ENCODE measurements at regions not wholly inside any gene's neighbourhood (a gene's known extent, or its start where the extent isn't known, plus 50 kb on each side); places are given as distances from the start of the nearest gene placed in this dataset.

DNA sequence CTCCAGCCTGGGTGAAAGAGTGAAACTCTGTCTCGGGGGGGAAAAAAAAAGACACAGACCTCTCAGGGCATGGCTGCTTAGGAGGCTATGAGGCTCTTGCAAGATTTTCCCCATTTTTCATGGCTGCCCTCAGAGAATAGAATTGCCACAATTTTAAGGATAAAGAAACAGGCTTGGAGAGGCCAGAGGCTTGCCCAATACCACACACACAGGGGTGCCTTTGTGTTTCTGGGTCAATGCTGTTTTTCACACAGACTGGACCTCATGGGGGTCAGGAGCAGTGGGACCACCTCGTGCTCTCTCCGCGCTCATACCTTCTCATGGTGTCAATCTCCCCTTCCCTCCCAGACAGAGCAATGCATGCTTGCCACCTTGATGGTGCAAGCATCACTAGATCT, 65.4 kb upstream of the ST3GAL5 start:
- Histone ChIP-seq H3K56ac (ENCODE audit: low read length) (no peak overlapping the region), H3K18ac (ENCODE audit: low read length) (no peak overlapping the region), H2BK5ac (ENCODE audit: low read length) (no peak overlapping the region), H2BK15ac (replicated peaks; ENCODE audit: low read depth) (no peak overlapping the region), H3K4me2 (ENCODE audit: low read length) (no peak overlapping the region), H3K23ac (ENCODE audit: low read length) (no peak overlapping the region), H3K4ac (ENCODE audit: low read depth, low read length) (no peak overlapping the region), H3K27ac (ENCODE audit: low read depth, low read length) (no peak overlapping the region), H3K36me3 (ENCODE audit: control insufficient read depth, insufficient read depth, low read length) (no peaks in the 10 kb centered on the region), H2BK120ac (ENCODE audit: low read depth, low read length) (no peak overlapping the region), H4K8ac (ENCODE audit: low read depth, low read length) (no peak overlapping the region), H3K27me3 (ENCODE audit: insufficient read depth, low read length, poor library complexity) (no peaks in the 10 kb centered on the region), H3K4me1 (ENCODE audit: control insufficient read depth, low read depth, low read length) (peaks cover 3% of the 10 kb centered on the region), H4K5ac (ENCODE audit: low read length) (no peak overlapping the region), H3K79me1 (ENCODE audit: low read length) (no peaks in the 10 kb centered on the region), H3K79me2 (ENCODE audit: control insufficient read depth, insufficient read depth, low read length) (no peaks in the 10 kb centered on the region), H2AK5ac (ENCODE audit: low read length) (no peak overlapping the region), H3K9ac (ENCODE audit: low read length) (no peak overlapping the region), H3K4me3 (ENCODE audit: low read length) (no peak overlapping the region)
- DNase-seq: no peak
- WGBS (ENCODE audit: extremely low coverage, insufficient coverage, low lambda C conversion rate): no CpG with 5 or more reads among the region's 4 CpGs

DNA sequence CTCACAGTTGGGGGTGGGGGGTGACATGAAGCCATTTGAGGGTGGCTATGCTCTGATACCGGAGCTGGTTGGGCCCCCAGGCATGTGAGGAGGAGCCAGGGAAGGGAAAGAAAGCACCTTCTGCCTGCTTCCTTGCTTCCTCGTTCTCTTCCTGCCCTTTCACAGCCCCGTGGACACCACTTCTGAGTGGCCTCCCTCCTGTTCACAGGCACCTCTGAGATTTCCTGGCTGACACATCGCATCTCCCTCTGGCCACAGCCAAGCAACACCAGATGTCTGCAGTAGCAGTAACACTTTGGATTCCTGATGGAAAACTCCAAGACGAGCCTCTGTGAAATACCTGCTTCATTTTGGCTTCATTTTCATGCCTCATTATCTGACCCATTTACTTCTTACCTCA, 64.7 kb upstream of the ST3GAL5 start:
- no peak overlapping the region for H3K56ac ChIP-seq (ENCODE audit: low read length)
- no peak overlapping the region for H2AK5ac ChIP-seq (ENCODE audit: low read length)
- H3K36me3 ChIP-seq (ENCODE audit: control insufficient read depth, insufficient read depth, low read length): no peaks in the 10 kb centered on the region
- H2BK15ac ChIP-seq (replicated peaks; ENCODE audit: low read depth): no peak overlapping the region
- H3K9ac ChIP-seq (ENCODE audit: low read length): no peak overlapping the region
- no peak overlapping the region for H3K4me2 ChIP-seq (ENCODE audit: low read length)
- H4K5ac ChIP-seq (ENCODE audit: low read length): no peak overlapping the region
- H3K79me2 ChIP-seq (ENCODE audit: control insufficient read depth, insufficient read depth, low read length): no peaks in the 10 kb centered on the region
- no peak overlapping the region for H4K8ac ChIP-seq (ENCODE audit: low read depth, low read length)
- WGBS (ENCODE audit: extremely low coverage, insufficient coverage, low lambda C conversion rate): no CpG with 5 or more reads among the region's 5 CpGs
- H3K4me3 ChIP-seq (ENCODE audit: low read length): no peak overlapping the region
- H3K27ac ChIP-seq (ENCODE audit: low read depth, low read length): no peak overlapping the region
- no peak overlapping the region for H3K23ac ChIP-seq (ENCODE audit: low read length)
- H3K4me1 ChIP-seq (ENCODE audit: control insufficient read depth, low read depth, low read length): peaks cover 3% of the 10 kb centered on the region
- no peak overlapping the region for H3K4ac ChIP-seq (ENCODE audit: low read depth, low read length)
- DNase-seq: no peak
- H3K27me3 ChIP-seq (ENCODE audit: insufficient read depth, low read length, poor library complexity): no peaks in the 10 kb centered on the region
- H3K79me1 ChIP-seq (ENCODE audit: low read length): no peaks in the 10 kb centered on the region
- H2BK120ac ChIP-seq (ENCODE audit: low read depth, low read length): no peak overlapping the region
- no peak overlapping the region for H2BK5ac ChIP-seq (ENCODE audit: low read length)
- no peak overlapping the region for H3K18ac ChIP-seq (ENCODE audit: low read length)

DNA sequence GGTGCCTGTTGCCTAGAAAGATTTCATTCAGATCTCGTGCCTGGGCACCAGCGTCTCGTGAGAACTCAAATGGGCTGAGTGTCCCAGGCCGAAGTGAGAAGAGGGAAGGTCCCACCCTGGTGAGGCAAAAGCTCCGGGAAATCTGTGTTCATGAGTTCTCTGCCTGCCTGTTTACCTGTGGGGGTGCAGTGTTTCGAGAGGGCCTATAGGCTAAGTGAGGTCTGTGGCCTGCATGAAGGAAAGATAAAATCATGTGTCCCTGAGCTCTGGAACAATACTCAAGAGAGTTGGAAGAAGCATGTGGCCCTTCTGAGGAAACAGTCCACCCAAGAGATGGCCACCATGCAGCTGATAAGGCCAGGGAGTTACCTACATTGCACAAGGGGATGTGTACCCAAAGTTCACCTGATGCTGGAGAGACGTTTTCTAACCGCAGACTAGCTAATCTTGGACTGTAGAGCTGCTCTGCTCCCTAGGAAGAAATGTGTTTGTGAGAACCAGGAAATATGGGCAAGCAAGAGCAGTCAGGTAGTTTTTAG, 63.5 kb upstream of the ST3GAL5 start:
- Histone ChIP-seq H3K4me2 (ENCODE audit: low read length) (no peak overlapping the region), H4K8ac (ENCODE audit: low read depth, low read length) (no peak overlapping the region), H3K4me1 (ENCODE audit: control insufficient read depth, low read depth, low read length) (peaks cover 3% of the 10 kb centered on the region), H3K36me3 (ENCODE audit: control insufficient read depth, insufficient read depth, low read length) (no peaks in the 10 kb centered on the region), H3K27ac (ENCODE audit: low read depth, low read length) (no peak overlapping the region), H3K27me3 (ENCODE audit: insufficient read depth, low read length, poor library complexity) (no peaks in the 10 kb centered on the region), H3K4me3 (ENCODE audit: low read length) (no peak overlapping the region), H2BK15ac (replicated peaks; ENCODE audit: low read depth) (no peak overlapping the region), H4K5ac (ENCODE audit: low read length) (no peak overlapping the region), H3K79me1 (ENCODE audit: low read length) (no peaks in the 10 kb centered on the region), H2BK5ac (ENCODE audit: low read length) (no peak overlapping the region), H2AK5ac (ENCODE audit: low read length) (no peak overlapping the region), H3K18ac (ENCODE audit: low read length) (no peak overlapping the region), H3K56ac (ENCODE audit: low read length) (no peak overlapping the region), H2BK120ac (ENCODE audit: low read depth, low read length) (no peak overlapping the region), H3K9ac (ENCODE audit: low read length) (no peak overlapping the region), H3K4ac (ENCODE audit: low read depth, low read length) (no peak overlapping the region), H3K79me2 (ENCODE audit: control insufficient read depth, insufficient read depth, low read length) (no peaks in the 10 kb centered on the region), H3K23ac (ENCODE audit: low read length) (no peak overlapping the region)
- DNase-seq: no peak
- WGBS (ENCODE audit: extremely low coverage, insufficient coverage, low lambda C conversion rate): no CpG with 5 or more reads among the region's 8 CpGs

DNA sequence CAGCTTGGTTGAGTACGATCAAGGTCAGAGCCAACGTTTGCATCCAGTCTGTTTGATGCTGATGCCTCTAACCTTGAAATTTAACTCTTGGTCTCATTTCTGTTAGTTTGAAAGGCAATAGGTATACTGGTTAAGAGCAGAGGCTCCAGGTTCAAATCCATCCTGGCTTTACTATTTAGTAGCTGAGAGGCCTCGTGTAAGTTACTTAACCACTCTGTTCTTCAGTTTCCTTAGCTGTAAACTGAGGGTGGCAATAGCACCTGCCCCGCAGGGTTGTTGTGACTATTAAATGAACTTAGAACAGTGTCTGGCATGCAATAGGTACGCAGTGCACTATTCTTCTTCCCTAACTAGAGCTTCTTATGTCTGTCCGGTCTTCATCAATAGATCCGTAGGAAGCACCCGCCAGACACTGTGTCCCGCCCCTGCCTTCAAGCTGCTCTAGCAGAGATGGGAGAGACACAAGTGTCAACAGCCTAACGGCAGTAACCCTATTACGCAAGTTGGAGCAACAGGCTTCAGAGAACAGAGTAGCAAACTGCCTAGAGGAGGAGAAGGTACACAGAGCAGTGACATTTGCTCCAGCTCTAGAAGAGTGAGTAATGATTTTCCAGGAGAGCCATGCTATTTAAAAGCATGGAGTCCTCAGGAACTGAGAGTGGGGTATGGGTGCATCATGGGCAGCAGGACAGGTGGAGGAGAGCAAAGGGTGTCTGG, 62.7 kb upstream of the ST3GAL5 start:
- Histone ChIP-seq H3K4ac (ENCODE audit: low read depth, low read length) (no peak overlapping the region), H3K23ac (ENCODE audit: low read length) (no peak overlapping the region), H3K9ac (ENCODE audit: low read length) (no peak overlapping the region), H3K4me3 (ENCODE audit: low read length) (no peak overlapping the region), H3K4me2 (ENCODE audit: low read length) (no peak overlapping the region), H4K5ac (ENCODE audit: low read length) (no peak overlapping the region), H3K56ac (ENCODE audit: low read length) (no peak overlapping the region), H2BK15ac (replicated peaks; ENCODE audit: low read depth) (no peak overlapping the region), H4K8ac (ENCODE audit: low read depth, low read length) (no peak overlapping the region), H2BK120ac (ENCODE audit: low read depth, low read length) (no peak overlapping the region), H3K79me2 (ENCODE audit: control insufficient read depth, insufficient read depth, low read length) (no peaks in the 10 kb centered on the region), H3K36me3 (ENCODE audit: control insufficient read depth, insufficient read depth, low read length) (no peaks in the 10 kb centered on the region), H3K27me3 (ENCODE audit: insufficient read depth, low read length, poor library complexity) (no peaks in the 10 kb centered on the region), H2AK5ac (ENCODE audit: low read length) (no peak overlapping the region), H3K18ac (ENCODE audit: low read length) (no peak overlapping the region), H3K4me1 (ENCODE audit: control insufficient read depth, low read depth, low read length) (peaks cover 1% of the 10 kb centered on the region), H3K27ac (ENCODE audit: low read depth, low read length) (no peak overlapping the region), H2BK5ac (ENCODE audit: low read length) (no peak overlapping the region), H3K79me1 (ENCODE audit: low read length) (no peaks in the 10 kb centered on the region)
- DNase-seq: no peak
- no CpG with 5 or more reads among the region's 11 CpGs for whole genome bisulfite sequencing (ENCODE audit: extremely low coverage, insufficient coverage, low lambda C conversion rate)

DNA sequence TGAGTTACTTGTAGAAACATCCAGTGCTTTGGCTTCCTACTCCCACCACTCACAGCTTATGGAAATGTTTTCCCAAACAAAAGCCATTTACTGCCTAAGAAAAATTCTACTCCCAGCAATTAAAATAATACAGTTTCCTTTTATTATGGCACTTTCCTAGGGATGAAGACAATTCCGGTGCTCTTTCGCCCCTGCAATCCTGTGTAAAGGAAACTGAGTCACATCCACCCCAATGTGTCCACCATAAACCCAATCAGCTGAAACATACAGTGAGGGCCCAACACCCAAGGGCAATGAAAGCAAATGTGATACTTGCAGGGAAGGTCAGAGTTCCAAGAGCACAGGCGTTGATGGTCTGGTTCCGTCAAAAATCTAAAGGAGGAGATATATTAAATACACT, 62.0 kb upstream of the ST3GAL5 start:
- Histone ChIP-seq H2BK15ac (replicated peaks; ENCODE audit: low read depth) (no peak overlapping the region), H3K56ac (ENCODE audit: low read length) (no peak overlapping the region), H3K4me2 (ENCODE audit: low read length) (no peak overlapping the region), H3K4me3 (ENCODE audit: low read length) (no peak overlapping the region), H3K27ac (ENCODE audit: low read depth, low read length) (no peak overlapping the region), H3K4me1 (ENCODE audit: control insufficient read depth, low read depth, low read length) (peaks cover 1% of the 10 kb centered on the region), H3K27me3 (ENCODE audit: insufficient read depth, low read length, poor library complexity) (no peaks in the 10 kb centered on the region), H3K23ac (ENCODE audit: low read length) (no peak overlapping the region), H3K4ac (ENCODE audit: low read depth, low read length) (no peak overlapping the region), H2BK5ac (ENCODE audit: low read length) (no peak overlapping the region), H2AK5ac (ENCODE audit: low read length) (no peak overlapping the region), H2BK120ac (ENCODE audit: low read depth, low read length) (no peak overlapping the region), H3K79me1 (ENCODE audit: low read length) (no peaks in the 10 kb centered on the region), H3K18ac (ENCODE audit: low read length) (no peak overlapping the region), H3K36me3 (ENCODE audit: control insufficient read depth, insufficient read depth, low read length) (no peaks in the 10 kb centered on the region), H4K5ac (ENCODE audit: low read length) (no peak overlapping the region), H3K9ac (ENCODE audit: low read length) (no peak overlapping the region), H3K79me2 (ENCODE audit: control insufficient read depth, insufficient read depth, low read length) (no peaks in the 10 kb centered on the region), H4K8ac (ENCODE audit: low read depth, low read length) (no peak overlapping the region)
- no peak for DNase-seq
- no CpG with 5 or more reads among the region's 4 CpGs for WGBS (ENCODE audit: extremely low coverage, insufficient coverage, low lambda C conversion rate)

- no peak for DNase-seq
Measured at GRCh38 chr2:85949280-85949679, 60.5 kb upstream of the ST3GAL5 start.

More at GRCh38 chr2:85949280-85949679, 60.5 kb upstream of the ST3GAL5 start:
- Histone ChIP-seq H2BK15ac (replicated peaks; ENCODE audit: low read depth) (no peak overlapping the region), H4K8ac (ENCODE audit: low read depth, low read length) (no peak overlapping the region), H3K27me3 (ENCODE audit: insufficient read depth, low read length, poor library complexity) (no peaks in the 10 kb centered on the region), H3K23ac (ENCODE audit: low read length) (no peak overlapping the region), H2BK120ac (ENCODE audit: low read depth, low read length) (no peak overlapping the region), H3K4ac (ENCODE audit: low read depth, low read length) (no peak overlapping the region), H3K4me2 (ENCODE audit: low read length) (no peak overlapping the region), H3K36me3 (ENCODE audit: control insufficient read depth, insufficient read depth, low read length) (no peaks in the 10 kb centered on the region), H3K4me3 (ENCODE audit: low read length) (no peak overlapping the region), H2BK5ac (ENCODE audit: low read length) (no peak overlapping the region), H2AK5ac (ENCODE audit: low read length) (no peak overlapping the region), H4K5ac (ENCODE audit: low read length) (no peak overlapping the region), H3K27ac (ENCODE audit: low read depth, low read length) (no peak overlapping the region), H3K56ac (ENCODE audit: low read length) (no peak overlapping the region), H3K79me2 (ENCODE audit: control insufficient read depth, insufficient read depth, low read length) (no peaks in the 10 kb centered on the region), H3K4me1 (ENCODE audit: control insufficient read depth, low read depth, low read length) (peaks cover 1% of the 10 kb centered on the region), H3K18ac (ENCODE audit: low read length) (no peak overlapping the region), H3K9ac (ENCODE audit: low read length) (no peak overlapping the region), H3K79me1 (ENCODE audit: low read length) (no peaks in the 10 kb centered on the region)
- WGBS (ENCODE audit: extremely low coverage, insufficient coverage, low lambda C conversion rate): no CpG with 5 or more reads among the region's 5 CpGs
